DMS 273 (cell line): ENCODE measurements at regions not wholly inside any gene's neighbourhood (a gene's known extent, or its start where the extent isn't known, plus 50 kb on each side); places are given as distances from the start of the nearest gene placed in this dataset.

Experiments
- DNase-seq: peaks from one replicate; lab custom pipeline; 2025; ENCODE audit not compliant: unreplicated experiment; lab: John Stamatoyannopoulos, UW

- no peak for DNase-seq
Observed at GRCh38 chr15:39432912-39433348, 147.9 kb upstream of the THBS1 start.

GRCh38 chr15:39433376-39433775 lies 147.5 kb upstream of the THBS1 start:
- no peak for DNase-seq

DNA sequence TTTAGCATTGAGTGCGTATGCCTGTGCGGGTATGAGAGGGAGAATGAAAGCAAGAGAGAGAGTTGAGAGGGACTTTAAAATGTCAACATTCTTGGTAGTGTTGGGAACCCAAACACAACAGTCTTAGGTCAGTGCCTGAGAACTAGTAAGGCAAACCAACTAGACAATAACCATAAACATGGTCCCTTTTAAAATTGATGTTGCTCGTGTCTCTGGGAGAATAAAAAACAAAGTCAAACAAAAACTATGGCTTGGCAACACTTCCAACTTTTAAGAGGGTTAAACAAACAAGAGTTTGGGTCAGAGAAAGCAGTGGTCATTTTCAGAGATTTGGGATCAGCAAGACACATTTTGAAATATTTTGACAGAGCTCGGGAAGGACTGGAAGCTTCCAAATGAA lies 146.7 kb upstream of the THBS1 start:
- DNase-seq = no peak

DNA sequence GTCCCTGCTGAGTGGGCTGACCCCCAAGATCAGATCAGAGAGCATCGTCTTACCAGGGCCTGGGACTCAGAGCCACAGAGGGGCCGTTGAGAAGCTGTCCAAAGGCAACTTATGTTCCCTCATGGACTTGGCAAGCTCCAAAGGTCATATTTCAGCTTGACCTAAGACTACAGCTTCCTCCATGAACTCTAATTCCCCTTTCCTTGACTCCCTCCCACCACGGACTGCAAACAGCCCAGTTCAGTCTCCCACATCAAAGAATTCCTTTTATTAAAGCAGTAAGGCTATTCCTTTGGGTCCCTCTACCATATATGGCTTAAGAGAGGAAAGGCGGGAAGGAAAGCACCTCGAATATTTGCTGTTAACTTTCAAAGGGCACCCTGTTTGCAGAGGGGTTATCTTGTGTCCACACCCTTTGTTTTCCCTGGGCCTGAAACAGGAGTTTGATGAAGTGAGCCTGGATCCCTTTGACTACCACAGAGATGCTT lies 146.1 kb upstream of the THBS1 start:
- no peak for DNase-seq

DNA sequence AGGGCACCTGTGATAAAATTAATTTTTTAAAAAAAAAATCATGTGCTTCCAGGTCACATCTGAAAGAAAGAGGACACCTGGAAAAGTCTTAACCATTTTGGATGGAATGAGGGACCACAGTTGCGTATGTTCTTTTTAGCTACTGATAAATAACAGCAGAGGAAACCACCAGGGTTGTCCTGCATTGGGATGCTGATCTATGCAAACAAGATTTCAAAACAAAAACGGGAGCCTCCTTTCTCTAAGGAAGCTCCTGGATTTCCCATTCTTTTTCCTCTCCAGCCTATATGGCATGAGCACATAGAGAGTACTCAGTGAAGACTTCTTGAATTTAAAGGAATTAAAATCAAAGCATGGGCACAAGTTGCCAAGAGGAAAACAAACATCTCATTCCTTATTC lies 145.6 kb upstream of the THBS1 start:
- DNase-seq = no peak

DNA sequence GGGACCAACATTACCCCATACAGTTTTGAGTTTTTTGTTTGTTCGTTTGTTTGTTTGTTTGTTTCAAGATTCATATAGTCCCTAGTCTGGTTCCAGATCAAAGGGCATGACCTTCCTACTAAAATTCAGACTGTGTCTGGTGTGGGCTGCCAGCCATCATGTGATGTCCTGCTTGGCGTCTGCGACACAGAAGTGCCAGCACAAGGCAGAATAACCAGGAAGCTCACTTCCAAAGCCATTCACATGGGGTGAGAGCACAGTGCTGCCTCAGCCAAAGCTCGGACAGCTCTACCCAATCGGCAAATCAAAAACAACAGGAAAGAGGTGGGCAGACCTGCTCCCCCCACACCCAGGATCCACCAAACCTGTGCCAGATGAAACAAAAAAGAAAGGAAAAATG lies 142.6 kb upstream of the THBS1 start:
- no peak for DNase-seq

- no peak for DNase-seq
Observed at GRCh38 chr15:39438799-39439592, 141.9 kb upstream of the THBS1 start.

- DNase-seq = no peak
Observed at GRCh38 chr15:39442898-39443297, 138.0 kb upstream of the THBS1 start.

GRCh38 chr15:39443659-39444219 lies 137.1 kb upstream of the THBS1 start:
- DNase-seq = no peak

- no peak for DNase-seq
Observed at GRCh38 chr15:39444735-39445470, 136.0 kb upstream of the THBS1 start.

DNA sequence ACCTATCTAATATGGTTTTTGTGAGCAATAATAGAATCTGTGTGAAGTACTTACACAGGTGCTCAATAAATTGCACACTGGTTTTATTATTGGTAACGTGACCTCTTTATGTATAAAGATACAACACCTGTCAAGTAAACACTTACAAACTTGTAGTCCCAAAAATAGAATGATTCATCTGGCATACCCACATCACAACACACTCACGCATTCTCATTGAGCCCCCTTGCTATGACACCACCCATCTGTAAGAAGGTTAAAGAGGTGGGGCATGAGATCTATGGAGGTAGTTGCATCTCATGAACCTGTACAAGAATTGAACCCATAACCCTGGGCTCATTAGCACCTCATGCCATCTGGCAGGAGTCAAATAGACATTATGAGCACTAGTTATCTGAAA lies 134.9 kb upstream of the THBS1 start:
- no peak for DNase-seq

GRCh38 chr15:39447346-39447745 lies 133.5 kb upstream of the THBS1 start:
- peak; percentile 57 for DNase-seq

- no peak for DNase-seq
Observed at GRCh38 chr15:39447881-39448280, 133.0 kb upstream of the THBS1 start.

DNA sequence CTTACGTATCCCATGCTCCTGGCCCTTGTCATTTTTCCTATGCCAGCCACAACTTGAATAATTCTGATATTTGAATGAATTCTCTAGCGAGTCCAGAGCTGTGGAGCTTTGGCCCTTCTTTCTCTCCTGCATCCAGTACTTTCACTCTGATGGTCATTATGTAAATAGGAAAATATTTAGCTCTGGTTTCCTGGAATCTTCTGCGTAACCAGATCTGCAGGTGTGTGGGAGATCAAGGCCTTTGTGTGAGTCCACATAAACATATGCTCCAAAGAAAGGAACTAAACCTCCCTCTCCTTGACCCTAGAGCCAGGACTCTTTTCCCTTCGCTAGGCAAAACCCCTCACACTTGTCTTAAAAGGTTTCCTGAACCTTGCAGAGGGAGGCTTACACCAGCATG lies 132.5 kb upstream of the THBS1 start:
- no peak for DNase-seq

- DNase-seq = no peak
Observed at GRCh38 chr15:39451121-39451688, 129.7 kb upstream of the THBS1 start.

DNA sequence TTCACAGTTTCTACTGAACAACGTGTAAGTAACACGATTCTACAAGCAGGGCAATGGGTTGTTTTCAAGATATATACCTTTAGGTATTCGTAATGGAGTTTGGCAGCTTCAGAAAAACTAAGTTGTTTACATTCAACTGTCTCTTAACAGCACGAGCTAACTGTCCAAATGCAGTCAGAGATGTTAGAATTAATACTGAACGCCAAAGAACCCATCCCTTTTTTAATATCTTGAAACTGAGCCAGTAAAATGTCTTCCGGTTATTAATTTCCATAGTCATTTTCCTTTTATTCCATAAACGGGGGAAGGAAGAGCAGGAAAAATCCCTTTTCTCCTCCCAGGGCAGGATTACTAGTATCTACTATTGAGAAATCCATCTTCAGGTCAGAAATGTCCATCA lies 129.0 kb upstream of the THBS1 start:
- DNase-seq = no peak

- no peak for DNase-seq
Observed at GRCh38 chr15:39453620-39454019, 127.3 kb upstream of the THBS1 start.

DNA sequence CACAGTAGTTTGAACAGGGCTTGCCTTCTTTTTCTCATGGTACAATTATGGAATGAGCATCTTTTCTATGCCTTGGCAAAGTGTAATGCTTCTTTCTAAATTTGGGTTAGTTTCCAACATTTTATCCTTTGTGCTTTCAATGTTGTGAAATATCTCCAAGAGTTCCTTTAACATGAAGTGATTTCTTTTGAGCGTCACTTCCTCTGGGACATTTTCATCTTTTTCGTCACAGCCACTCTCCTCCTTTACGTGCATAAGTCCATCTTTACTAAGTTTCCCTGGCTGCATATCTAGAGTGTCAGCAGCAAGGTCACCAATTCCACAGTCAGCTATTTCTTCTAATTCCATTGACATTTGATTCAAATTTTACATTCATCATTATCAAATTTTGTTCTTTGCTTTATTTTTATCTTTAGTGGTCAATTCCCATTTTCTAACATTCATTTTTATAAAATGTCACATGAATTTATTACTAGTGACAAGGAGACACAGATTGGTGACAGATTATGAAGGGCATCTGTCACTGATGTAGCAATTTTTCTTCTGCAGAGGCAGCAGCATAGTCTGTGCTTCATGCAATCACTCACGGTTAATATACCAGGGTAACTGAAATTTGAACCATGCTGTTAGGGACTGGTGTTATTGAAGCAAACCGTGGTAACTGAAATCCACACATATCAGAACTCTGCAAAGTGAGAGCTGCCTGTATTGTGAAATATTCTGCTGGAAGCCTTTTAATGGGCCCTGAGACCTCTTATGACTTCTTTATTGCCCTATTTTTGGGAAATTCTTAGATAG lies 126.5 kb upstream of the THBS1 start:
- peak; percentile 12 for DNase-seq

DNA sequence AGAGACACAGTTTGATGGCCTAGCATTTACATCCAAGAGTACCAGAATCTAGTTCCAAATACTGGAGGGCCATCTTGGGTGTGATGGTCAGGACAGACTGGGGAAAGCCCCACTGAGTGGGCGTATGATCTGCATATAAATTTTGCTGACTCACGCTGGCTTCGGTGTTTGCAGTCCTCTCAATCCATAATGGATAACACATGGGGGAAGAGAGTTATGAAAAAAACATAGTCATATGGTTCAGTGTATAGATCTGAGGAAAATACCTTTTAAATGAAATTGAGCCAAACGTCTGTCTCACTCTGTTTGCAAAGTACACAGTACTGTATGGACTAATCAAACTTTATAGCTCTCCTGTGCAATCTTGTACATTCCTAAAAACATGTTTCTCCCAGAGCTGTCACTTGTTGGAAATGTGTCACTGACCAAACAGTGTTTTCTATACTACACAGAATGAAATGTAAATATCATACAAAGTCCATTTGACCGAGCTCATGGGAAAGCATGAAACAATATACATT lies 125.3 kb upstream of the THBS1 start:
- DNase-seq = peak; percentile 41

DNA sequence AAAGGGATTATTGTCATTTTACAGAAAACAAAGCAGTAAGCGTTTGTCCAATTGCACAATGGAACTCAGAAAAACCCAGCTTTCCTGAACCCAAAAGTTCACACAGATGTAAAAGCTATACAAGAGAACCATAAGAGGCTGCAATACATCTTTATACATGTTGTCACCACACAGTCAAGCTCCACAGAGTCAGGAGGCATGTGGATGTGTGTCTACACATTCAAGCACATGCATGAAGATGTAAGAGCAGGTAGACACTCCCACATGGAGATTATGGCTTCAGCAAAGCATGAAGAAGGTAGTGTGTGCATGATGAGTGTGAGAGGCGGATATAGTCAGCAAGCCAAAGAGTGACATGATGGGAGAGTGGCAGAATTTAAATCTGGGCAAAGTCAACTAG lies 124.7 kb upstream of the THBS1 start:
- no peak for DNase-seq
